ENCODE measurements at regions not wholly inside any gene's neighbourhood (a gene's known extent, or its start where the extent isn't known, plus 50 kb on each side); places are given as distances from the start of the nearest gene placed in this dataset.

GRCh38 chr4:45897946-45898585 lies 225.8 kb downstream of the GABRG1 start:
- in situ Hi-C loops (cut with MboI; ENCODE audit: low pct_unique_long_range_greater_than_20kb, low sequenced_read_pairs, unreplicated experiment) = no loop called here
- DNase-seq (ENCODE audit: low spot score) = no peak
- TF ChIP-seq CTCF (IDR thresholded peaks at IDR 0.05; ENCODE audit: extremely low read depth, insufficient read depth, missing control alignments) = no peak

DNA sequence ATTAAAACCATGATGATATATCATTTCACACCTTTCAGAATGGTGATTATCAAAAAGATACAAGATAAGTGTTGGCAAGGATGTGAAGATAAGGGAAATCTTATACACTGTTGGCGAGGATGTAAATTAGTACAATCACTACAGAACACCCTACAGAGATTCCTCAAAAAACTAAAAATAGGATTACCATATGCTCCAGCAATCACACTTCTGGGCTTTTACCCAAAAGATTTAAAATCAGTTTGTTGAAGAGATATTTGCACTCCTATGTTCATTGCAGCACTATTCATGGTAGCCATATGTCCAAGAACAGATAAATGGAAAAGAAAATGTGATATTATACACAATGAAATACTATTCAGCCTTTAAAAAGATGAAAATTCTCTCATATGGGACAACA lies 240.4 kb downstream of the GABRG1 start:
- in situ Hi-C loops (cut with MboI; ENCODE audit: low pct_unique_long_range_greater_than_20kb, low sequenced_read_pairs, unreplicated experiment) = no loop called here
- no peak for DNase-seq (ENCODE audit: low spot score)
- no peak for TF ChIP-seq CTCF (IDR thresholded peaks at IDR 0.05; ENCODE audit: extremely low read depth, insufficient read depth, missing control alignments)

DNA sequence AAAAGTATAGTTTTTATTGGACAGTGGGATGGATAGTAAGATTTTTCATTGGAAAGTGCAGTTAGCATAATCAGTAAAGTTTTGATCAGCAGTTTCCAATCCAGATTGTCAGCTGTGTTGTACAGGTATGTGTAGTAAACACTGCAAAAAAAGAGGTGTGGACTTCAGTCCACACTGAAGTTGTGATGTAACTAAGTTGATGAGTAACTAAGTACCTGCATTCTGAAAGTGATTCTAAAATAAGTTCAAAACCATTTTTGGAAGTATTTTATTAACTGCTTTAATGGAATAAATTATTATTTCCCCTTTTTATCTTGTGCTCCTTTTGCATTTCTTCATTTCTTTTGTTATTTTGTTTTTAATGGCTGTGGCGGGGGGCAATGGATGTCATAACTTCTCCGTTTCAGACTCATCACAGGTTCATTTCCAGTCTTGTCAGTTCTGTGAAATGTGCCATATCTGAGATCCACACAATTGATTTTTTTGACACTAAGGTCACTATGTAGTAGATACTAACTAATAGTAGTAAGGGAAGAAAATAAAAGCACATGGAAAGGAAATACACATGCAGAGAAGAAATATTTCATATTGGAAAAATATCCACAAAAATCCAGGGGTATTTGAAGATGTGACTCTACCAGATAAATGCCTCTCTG lies 247.5 kb downstream of the GABRG1 start:
- in situ Hi-C loops (cut with MboI; ENCODE audit: low pct_unique_long_range_greater_than_20kb, low sequenced_read_pairs, unreplicated experiment) = no loop called here
- DNase-seq (ENCODE audit: low spot score) = no peak
- no peak for TF ChIP-seq CTCF (IDR thresholded peaks at IDR 0.05; ENCODE audit: extremely low read depth, insufficient read depth, missing control alignments)

DNA sequence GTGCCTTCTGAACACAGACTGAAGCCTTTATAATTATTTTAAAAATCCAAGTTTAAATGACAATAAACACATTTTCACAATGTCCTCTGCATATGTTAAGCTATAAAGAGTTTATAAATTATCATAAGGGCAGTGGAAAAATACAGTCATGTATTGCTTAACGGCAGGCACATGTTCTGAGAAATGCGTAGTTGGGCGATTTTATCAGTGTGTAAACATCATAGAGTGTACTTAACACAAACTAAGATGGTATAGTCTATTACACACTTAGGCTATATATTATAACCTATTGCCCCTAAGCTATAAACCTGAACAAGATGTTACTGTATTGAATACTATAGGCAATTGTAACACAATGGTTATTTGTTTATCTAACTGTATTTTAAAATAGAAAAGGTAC lies 254.7 kb downstream of the GABRG1 start:
- no peak for DNase-seq (ENCODE audit: low spot score)
- no peak for TF ChIP-seq CTCF (IDR thresholded peaks at IDR 0.05; ENCODE audit: extremely low read depth, insufficient read depth, missing control alignments)
- in situ Hi-C loops (cut with MboI; ENCODE audit: low pct_unique_long_range_greater_than_20kb, low sequenced_read_pairs, unreplicated experiment) = no loop called here

GRCh38 chr4:45865781-45866180 lies 258.1 kb downstream of the GABRG1 start:
- in situ Hi-C loops (cut with MboI; ENCODE audit: low pct_unique_long_range_greater_than_20kb, low sequenced_read_pairs, unreplicated experiment) = no loop called here
- no peak for TF ChIP-seq CTCF (IDR thresholded peaks at IDR 0.05; ENCODE audit: extremely low read depth, insufficient read depth, missing control alignments)
- no peak for DNase-seq (ENCODE audit: low spot score)

DNA sequence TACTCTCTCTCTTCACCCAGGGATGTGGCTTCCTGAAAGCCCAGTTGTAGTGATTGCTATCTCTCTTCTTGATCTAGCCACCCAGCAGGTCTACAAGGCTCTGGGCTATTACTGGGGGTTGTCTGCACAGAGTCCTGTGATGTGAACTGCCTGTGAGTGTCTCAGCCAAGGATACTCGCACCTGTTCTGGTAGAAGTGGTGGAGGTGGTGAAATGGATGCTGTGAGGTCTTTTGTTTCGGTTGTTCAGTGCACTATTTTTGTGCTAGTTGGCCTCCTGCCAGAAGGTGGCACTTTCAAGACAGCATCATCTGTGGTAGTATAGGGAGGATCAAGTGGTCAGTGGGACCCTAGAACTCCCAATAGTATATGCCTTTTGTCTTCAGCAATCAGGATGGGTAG lies 268.0 kb downstream of the GABRG1 start:
- no peak for TF ChIP-seq CTCF (IDR thresholded peaks at IDR 0.05; ENCODE audit: extremely low read depth, insufficient read depth, missing control alignments)
- no peak for DNase-seq (ENCODE audit: low spot score)
- in situ Hi-C loops (cut with MboI; ENCODE audit: low pct_unique_long_range_greater_than_20kb, low sequenced_read_pairs, unreplicated experiment) = no loop called here

Measured in GM13977 (cell line).